ENCODE measurements at regions not wholly inside any gene's neighbourhood (a gene's known extent, or its start where the extent isn't known, plus 50 kb on each side); places are given as distances from the start of the nearest gene placed in this dataset.

GRCh38 chrX:80237072-80237471 is 183.2 kb upstream of the TENT5D start:
- Histone ChIP-seq H3K9me3 (ENCODE audit: insufficient read depth, low read length, severe bottlenecking) (no peaks in the 10 kb centered on the region), H3K79me2 (ENCODE audit: insufficient read depth, low read length) (no peaks in the 10 kb centered on the region), H4K20me1 (ENCODE audit: insufficient read depth, low read length) (no peaks in the 10 kb centered on the region), H3K27me3 (ENCODE audit: insufficient read depth, low read length, poor library complexity) (no peaks in the 10 kb centered on the region), H3K4me2 (ENCODE audit: insufficient read depth, low read length) (no peak overlapping the region), H2AFZ (ENCODE audit: low read depth, low read length) (no peak overlapping the region), H3K36me3 (ENCODE audit: insufficient read depth, low read length) (no peaks in the 10 kb centered on the region), H3K27ac (ENCODE audit: low read length) (no peak overlapping the region), H3K9ac (ENCODE audit: low read depth, low read length) (no peak overlapping the region), H3K4me3 (ENCODE audit: low read depth in 1 of 2, low read length in 2 of 2) (no peak overlapping the region), H3K4me1 (ENCODE audit: insufficient read depth, low read length) (no peaks in the 10 kb centered on the region)
- no peak for DNase-seq
- TF ChIP-seq CTCF (IDR thresholded peaks at IDR 0.05; ENCODE audit: borderline replicate concordance, extremely low read depth, low read length, poor library complexity, severe bottlenecking) (no peak), EZH2 (IDR thresholded peaks at IDR 0.05; ENCODE audit: borderline replicate concordance, low read depth, low read length, severe bottlenecking) (no peak)
- no peak for ATAC-seq (ENCODE audit: insufficient read depth, low read depth)

- H3K27me3 ChIP-seq (ENCODE audit: insufficient read depth, low read length, poor library complexity) = no peaks in the 10 kb centered on the region
- H3K4me2 ChIP-seq (ENCODE audit: insufficient read depth, low read length) = no peak overlapping the region
- H3K4me1 ChIP-seq (ENCODE audit: insufficient read depth, low read length) = no peaks in the 10 kb centered on the region
- DNase-seq (no peak), ATAC-seq (ENCODE audit: insufficient read depth, low read depth) (no peak)
- H4K20me1 ChIP-seq (ENCODE audit: insufficient read depth, low read length) = no peaks in the 10 kb centered on the region
- H2AFZ ChIP-seq (ENCODE audit: low read depth, low read length) = no peak overlapping the region
- no peak overlapping the region for H3K27ac ChIP-seq (ENCODE audit: low read length)
- no peaks in the 10 kb centered on the region for H3K9me3 ChIP-seq (ENCODE audit: insufficient read depth, low read length, severe bottlenecking)
- TF ChIP-seq CTCF (IDR thresholded peaks at IDR 0.05; ENCODE audit: borderline replicate concordance, extremely low read depth, low read length, poor library complexity, severe bottlenecking) (peak; percentile 21), EZH2 (IDR thresholded peaks at IDR 0.05; ENCODE audit: borderline replicate concordance, low read depth, low read length, severe bottlenecking) (no peak)
- no peak overlapping the region for H3K9ac ChIP-seq (ENCODE audit: low read depth, low read length)
- no peaks in the 10 kb centered on the region for H3K36me3 ChIP-seq (ENCODE audit: insufficient read depth, low read length)
- H3K79me2 ChIP-seq (ENCODE audit: insufficient read depth, low read length) = no peaks in the 10 kb centered on the region
- H3K4me3 ChIP-seq (ENCODE audit: low read depth in 1 of 2, low read length in 2 of 2) = no peak overlapping the region
Measured at GRCh38 chrX:80246271-80246670, 174.0 kb upstream of the TENT5D start.

DNA sequence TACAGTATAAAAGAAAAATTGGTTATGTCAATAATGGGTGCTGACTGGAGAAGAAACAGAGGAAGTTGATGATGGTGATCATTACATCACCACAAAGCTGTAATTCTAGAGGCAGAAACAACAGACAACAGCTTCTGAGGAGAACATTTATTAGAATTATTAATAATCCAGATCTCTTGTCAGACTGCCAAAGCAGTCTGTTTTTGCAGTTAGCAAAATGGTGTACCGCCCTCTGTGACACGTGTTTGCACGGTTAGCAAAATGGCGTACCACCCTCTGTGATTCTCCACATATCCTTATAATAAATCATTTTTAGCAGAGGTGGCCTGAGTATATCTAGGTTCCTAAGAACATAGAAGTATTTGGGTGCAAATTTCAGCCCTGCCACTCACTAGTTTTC is 154.0 kb upstream of the TENT5D start:
- DNase-seq = no peak
- no peak overlapping the region for H3K9ac ChIP-seq (ENCODE audit: low read depth, low read length)
- H3K4me3 ChIP-seq (ENCODE audit: low read depth in 1 of 2, low read length in 2 of 2) = no peak overlapping the region
- H4K20me1 ChIP-seq (ENCODE audit: insufficient read depth, low read length) = no peaks in the 10 kb centered on the region
- H3K9me3 ChIP-seq (ENCODE audit: insufficient read depth, low read length, severe bottlenecking) = no peaks in the 10 kb centered on the region
- no peaks in the 10 kb centered on the region for H3K4me1 ChIP-seq (ENCODE audit: insufficient read depth, low read length)
- no peaks in the 10 kb centered on the region for H3K27me3 ChIP-seq (ENCODE audit: insufficient read depth, low read length, poor library complexity)
- no peak for TF ChIP-seq EZH2 (IDR thresholded peaks at IDR 0.05; ENCODE audit: borderline replicate concordance, low read depth, low read length, severe bottlenecking)
- H3K4me2 ChIP-seq (ENCODE audit: insufficient read depth, low read length) = no peak overlapping the region
- no peak overlapping the region for H2AFZ ChIP-seq (ENCODE audit: low read depth, low read length)
- no peaks in the 10 kb centered on the region for H3K79me2 ChIP-seq (ENCODE audit: insufficient read depth, low read length)
- no peak for ATAC-seq (ENCODE audit: insufficient read depth, low read depth)
- H3K27ac ChIP-seq (ENCODE audit: low read length) = no peak overlapping the region
- H3K36me3 ChIP-seq (ENCODE audit: insufficient read depth, low read length) = no peaks in the 10 kb centered on the region

GRCh38 chrX:80266979-80267378 is 153.3 kb upstream of the TENT5D start:
- Histone ChIP-seq H3K9ac (ENCODE audit: low read depth, low read length) (no peak overlapping the region), H3K4me2 (ENCODE audit: insufficient read depth, low read length) (no peak overlapping the region), H3K9me3 (ENCODE audit: insufficient read depth, low read length, severe bottlenecking) (no peaks in the 10 kb centered on the region), H2AFZ (ENCODE audit: low read depth, low read length) (no peak overlapping the region), H3K4me1 (ENCODE audit: insufficient read depth, low read length) (no peaks in the 10 kb centered on the region), H4K20me1 (ENCODE audit: insufficient read depth, low read length) (no peaks in the 10 kb centered on the region), H3K79me2 (ENCODE audit: insufficient read depth, low read length) (no peaks in the 10 kb centered on the region), H3K4me3 (ENCODE audit: low read depth in 1 of 2, low read length in 2 of 2) (no peak overlapping the region), H3K27me3 (ENCODE audit: insufficient read depth, low read length, poor library complexity) (no peaks in the 10 kb centered on the region), H3K27ac (ENCODE audit: low read length) (no peak overlapping the region), H3K36me3 (ENCODE audit: insufficient read depth, low read length) (no peaks in the 10 kb centered on the region)
- DNase-seq = no peak
- no peak for ATAC-seq (ENCODE audit: insufficient read depth, low read depth)
- TF ChIP-seq EZH2 (IDR thresholded peaks at IDR 0.05; ENCODE audit: borderline replicate concordance, low read depth, low read length, severe bottlenecking) (no peak), CTCF (IDR thresholded peaks at IDR 0.05; ENCODE audit: borderline replicate concordance, extremely low read depth, low read length, poor library complexity, severe bottlenecking) (no peak)
